Activated CD8-positive, alpha-beta T cell treated with anti-CD3 and anti-CD28 coated beads for 36 hours (primary cell): ENCODE measurements at regions not wholly inside any gene's neighbourhood (a gene's known extent, or its start where the extent isn't known, plus 50 kb on each side); places are given as distances from the start of the nearest gene placed in this dataset.

Experiments used
- ATAC-seq: fragments of 200-7000 bp; cut with Tn5 transposase; one replicate; pipeline ENCODE4 v1.10.0; 2021; ENCODE audit warnings: mild to moderate bottlenecking, moderate library complexity
- CTCF ChIA-PET: fragments of 350-600 bp; sonication (Branson Sonifier 250); formaldehyde crosslinking; loops from one replicate; lab custom pipeline; 2021; ENCODE audit warnings: antibody characterized with exemption; lab: Charles Lee
- POLR2A ChIA-PET: fragments of 350-600 bp; sonication (Branson Sonifier 250); formaldehyde crosslinking; loops from one replicate; lab custom pipeline; 2021; ENCODE audit warnings: antibody characterized with exemption; lab: Charles Lee
- DNase-seq: peaks from one replicate; pipeline ENCODE4 v3.0.0-alpha.2; 2020
- H3K27ac Mint-ChIP-seq: one replicate; pipeline ENCODE4 v1.8.0; 2021; ENCODE audit warnings: mild to moderate bottlenecking, mixed read lengths
- H3K27me3 Mint-ChIP-seq: one replicate; pipeline ENCODE4 v1.8.0; 2021; ENCODE audit warnings: mixed read lengths
- H3K36me3 Mint-ChIP-seq: one replicate; pipeline ENCODE4 v1.8.0; 2021; ENCODE audit warnings: low read depth, mixed read lengths
- H3K4me1 Mint-ChIP-seq: one replicate; pipeline ENCODE4 v1.8.0; 2021; ENCODE audit warnings: low read depth, mixed read lengths
- H3K4me3 Mint-ChIP-seq: one replicate; pipeline ENCODE4 v1.8.0; 2021; ENCODE audit warnings: mild to moderate bottlenecking, moderate library complexity, mixed read lengths
- H3K9me3 Mint-ChIP-seq: one replicate; pipeline ENCODE4 v1.8.0; 2021; ENCODE audit warnings: mixed read lengths
- intact Hi-C: fragments of 100-400 bp; cut with micrococcal nuclease; formaldehyde crosslinking; loops from one replicate; pipeline ENCODE4 v1.10.0; 2022
- TF ChIP-seq, protein P1 (sequence below): fragments of 200-600 bp; IDR thresholded peaks from one replicate; pipeline ENCODE4 v1.8.0; 2022; ENCODE audit warnings: antibody characterized with exemption, mild to moderate bottlenecking

DNA sequence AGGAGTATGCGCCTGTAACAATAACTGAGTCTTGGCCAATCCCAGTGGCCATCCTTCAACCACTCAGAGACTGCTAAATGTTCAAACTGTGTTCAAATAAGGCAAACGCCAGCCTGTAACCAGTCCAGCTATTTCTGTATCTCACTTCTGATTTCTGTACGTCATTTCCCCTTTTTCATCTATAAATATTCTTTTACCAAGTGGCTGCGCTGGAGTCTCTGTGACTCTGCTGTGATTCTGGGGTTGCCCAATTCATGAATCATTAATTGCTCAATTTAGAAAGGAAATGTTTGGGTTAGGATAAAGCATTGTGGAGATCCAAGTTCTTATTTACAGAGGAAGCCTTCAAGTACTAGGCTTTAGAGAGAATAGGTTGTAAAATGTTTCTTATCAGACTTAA, 89.8 kb upstream of the UST start:
- H3K36me3 Mint-ChIP-seq = no peaks in the 10 kb centered on the region
- POLR2A ChIA-PET = no interaction called here

DNA sequence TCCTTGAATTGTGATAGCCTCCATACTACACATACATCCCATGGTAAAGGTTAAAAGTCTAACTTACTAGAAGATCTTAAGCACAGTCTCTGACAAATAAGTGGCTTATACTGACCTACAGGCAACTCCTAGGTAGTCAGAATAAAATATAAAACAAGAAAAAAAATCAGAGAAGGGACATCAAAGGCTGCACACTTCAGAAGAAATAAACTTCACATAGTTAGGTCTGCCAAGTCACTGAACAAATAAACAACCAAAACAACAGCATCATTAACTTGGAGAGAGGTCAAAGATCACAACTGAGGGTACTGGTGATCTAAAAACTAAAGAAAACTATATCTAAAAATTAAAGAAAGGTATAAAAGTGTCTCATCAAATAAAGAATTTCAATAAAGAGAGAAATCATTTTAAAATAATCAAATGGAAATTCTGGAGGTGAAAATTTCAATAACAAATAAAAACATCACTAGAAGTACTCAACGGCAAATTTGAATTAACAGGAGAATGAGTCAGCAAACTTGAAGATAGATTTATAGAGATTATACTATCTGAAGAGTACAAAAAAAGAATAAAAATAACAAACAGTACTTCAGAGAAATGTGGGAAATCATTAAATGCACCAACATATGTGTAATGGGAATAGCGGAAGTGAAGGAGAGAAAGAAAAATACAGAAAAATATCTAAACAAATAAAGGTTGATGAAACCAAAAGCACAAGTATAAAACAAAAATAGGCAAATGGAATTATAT, 88.0 kb upstream of the UST start:
- DNase-seq (no peak), ATAC-seq (no peak)
- Mint-ChIP-seq H3K36me3 (no peaks in the 10 kb centered on the region), H3K27me3 (no peaks in the 10 kb centered on the region), H3K27ac (no peak overlapping the region), H3K9me3 (peaks cover 12% of the 10 kb centered on the region), H3K4me3 (no peak overlapping the region), H3K4me1 (no peaks in the 10 kb centered on the region)
- TF ChIP-seq, protein P1, sequence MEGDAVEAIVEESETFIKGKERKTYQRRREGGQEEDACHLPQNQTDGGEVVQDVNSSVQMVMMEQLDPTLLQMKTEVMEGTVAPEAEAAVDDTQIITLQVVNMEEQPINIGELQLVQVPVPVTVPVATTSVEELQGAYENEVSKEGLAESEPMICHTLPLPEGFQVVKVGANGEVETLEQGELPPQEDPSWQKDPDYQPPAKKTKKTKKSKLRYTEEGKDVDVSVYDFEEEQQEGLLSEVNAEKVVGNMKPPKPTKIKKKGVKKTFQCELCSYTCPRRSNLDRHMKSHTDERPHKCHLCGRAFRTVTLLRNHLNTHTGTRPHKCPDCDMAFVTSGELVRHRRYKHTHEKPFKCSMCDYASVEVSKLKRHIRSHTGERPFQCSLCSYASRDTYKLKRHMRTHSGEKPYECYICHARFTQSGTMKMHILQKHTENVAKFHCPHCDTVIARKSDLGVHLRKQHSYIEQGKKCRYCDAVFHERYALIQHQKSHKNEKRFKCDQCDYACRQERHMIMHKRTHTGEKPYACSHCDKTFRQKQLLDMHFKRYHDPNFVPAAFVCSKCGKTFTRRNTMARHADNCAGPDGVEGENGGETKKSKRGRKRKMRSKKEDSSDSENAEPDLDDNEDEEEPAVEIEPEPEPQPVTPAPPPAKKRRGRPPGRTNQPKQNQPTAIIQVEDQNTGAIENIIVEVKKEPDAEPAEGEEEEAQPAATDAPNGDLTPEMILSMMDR = no peak
- intact Hi-C loops = no loop called here
- ChIA-PET CTCF (no interaction called here), POLR2A (no interaction called here)

More for the DNA sequence above, 89.8 kb upstream of the UST start:
- Mint-ChIP-seq H3K9me3 (peaks cover 15% of the 10 kb centered on the region), H3K27ac (no peak overlapping the region), H3K4me1 (no peaks in the 10 kb centered on the region), H3K4me3 (no peak overlapping the region), H3K27me3 (no peaks in the 10 kb centered on the region)
- TF ChIP-seq, protein P1 = no peak
- CTCF ChIA-PET = no interaction called here
- intact Hi-C loops = no loop called here
- DNase-seq (no peak), ATAC-seq (no peak)

DNA sequence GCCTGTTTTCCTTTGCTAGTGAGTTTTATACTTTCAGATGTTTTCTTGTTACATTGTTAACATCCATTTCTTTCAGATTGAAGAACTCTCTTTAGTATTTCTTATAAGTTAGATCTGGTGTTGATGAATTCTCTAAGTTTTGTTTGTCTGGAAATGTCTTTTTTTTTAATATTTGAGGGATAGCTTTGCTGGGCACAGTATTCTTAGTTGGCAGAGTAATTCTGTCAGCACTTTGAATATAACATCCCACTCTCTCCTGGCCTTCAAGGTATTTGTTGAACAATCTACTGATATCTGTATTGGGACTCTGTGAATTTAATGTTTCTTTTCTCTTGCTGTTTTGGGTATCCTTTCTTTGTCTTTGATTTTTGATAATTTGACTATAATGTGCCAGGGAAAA, 79.4 kb upstream of the UST start:
- ChIA-PET POLR2A (no interaction called here), CTCF (no interaction called here)
- DNase-seq (no peak), ATAC-seq (no peak)
- H3K4me1 Mint-ChIP-seq = no peaks in the 10 kb centered on the region
- TF ChIP-seq, protein P1 = no peak
- no peak overlapping the region for H3K27ac Mint-ChIP-seq
- peaks cover 1% of the 10 kb centered on the region for H3K36me3 Mint-ChIP-seq
- H3K4me3 Mint-ChIP-seq = no peak overlapping the region
- peaks cover 1% of the 10 kb centered on the region for H3K27me3 Mint-ChIP-seq
- intact Hi-C loops = no loop called here
- H3K9me3 Mint-ChIP-seq = peaks cover 32% of the 10 kb centered on the region

DNA sequence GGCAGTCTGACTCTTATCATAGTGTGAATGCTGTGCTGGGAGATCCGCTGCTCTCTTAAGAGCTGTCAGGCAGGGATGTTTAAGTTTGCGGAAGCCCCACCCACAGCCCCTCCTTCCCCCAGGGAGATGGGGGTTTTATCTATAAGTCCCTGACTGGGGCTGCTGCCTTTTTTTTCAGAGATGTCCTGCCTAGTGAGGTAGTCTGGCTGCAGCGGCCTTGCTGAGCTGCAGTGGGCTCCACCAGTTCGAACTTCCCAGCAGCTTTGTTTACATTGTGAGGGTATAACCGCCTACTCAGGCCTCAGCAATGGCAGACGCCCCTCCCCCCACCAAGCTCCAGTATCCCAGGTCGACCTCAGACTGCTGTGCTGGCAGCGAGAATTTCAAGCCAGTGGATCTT, 75.7 kb upstream of the UST start:
- H3K4me1 Mint-ChIP-seq = no peaks in the 10 kb centered on the region
- peaks cover 37% of the 10 kb centered on the region for H3K9me3 Mint-ChIP-seq
- TF ChIP-seq, protein P1 = no peak
- CTCF ChIA-PET = no interaction called here
- no peak for DNase-seq
- ATAC-seq = no peak
- POLR2A ChIA-PET = no interaction called here
- H3K4me3 Mint-ChIP-seq = no peak overlapping the region
- H3K27ac Mint-ChIP-seq = no peak overlapping the region
- peaks cover 1% of the 10 kb centered on the region for H3K27me3 Mint-ChIP-seq
- intact Hi-C loops = no loop called here
- H3K36me3 Mint-ChIP-seq = peaks cover 1% of the 10 kb centered on the region

- no peak overlapping the region for H3K27ac Mint-ChIP-seq
- H3K4me1 Mint-ChIP-seq = no peaks in the 10 kb centered on the region
- POLR2A ChIA-PET = no interaction called here
- no peak for DNase-seq
- H3K4me3 Mint-ChIP-seq = no peak overlapping the region
- CTCF ChIA-PET = no interaction called here
- TF ChIP-seq, protein P1 = no peak
- ATAC-seq = no peak
- intact Hi-C loops = no loop called here
- peaks cover 1% of the 10 kb centered on the region for H3K36me3 Mint-ChIP-seq
- peaks cover 29% of the 10 kb centered on the region for H3K9me3 Mint-ChIP-seq
- peaks cover 1% of the 10 kb centered on the region for H3K27me3 Mint-ChIP-seq
These were observed 74.9 kb upstream of the UST start for GRCh38 chr6:148671952-148672351.
